ENCODE measurements at regions not wholly inside any gene's neighbourhood (a gene's known extent, or its start where the extent isn't known, plus 50 kb on each side); places are given as distances from the start of the nearest gene placed in this dataset.

DNA sequence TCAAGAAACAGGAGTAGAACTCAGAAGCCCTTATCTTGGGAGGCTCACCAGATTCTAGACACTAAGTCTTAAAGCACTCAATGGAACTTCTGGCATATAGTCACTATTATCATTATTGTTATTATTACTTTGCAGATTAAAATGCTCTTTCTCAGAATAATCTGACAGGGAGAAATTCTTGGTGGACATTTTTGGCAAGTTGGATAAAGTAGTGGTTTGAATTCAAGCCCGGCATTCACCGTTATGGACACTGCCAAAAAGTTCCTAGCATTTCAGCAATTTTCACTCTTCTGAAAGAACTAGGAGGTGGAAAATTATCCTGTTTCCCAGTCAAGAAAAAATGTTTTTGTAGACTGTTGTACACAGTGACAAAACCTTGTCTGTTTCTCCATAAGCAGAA, 179.6 kb upstream of the ISX start:
- no peak for TF ChIP-seq POLR2AphosphoS5 (IDR thresholded peaks at IDR 0.05)
- no peak for TF ChIP-seq POLR2A (IDR thresholded peaks at IDR 0.05; ENCODE audit: low read depth)
- TF ChIP-seq EP300 (IDR thresholded peaks at IDR 0.05) = no peak
- TF ChIP-seq, protein P1, sequence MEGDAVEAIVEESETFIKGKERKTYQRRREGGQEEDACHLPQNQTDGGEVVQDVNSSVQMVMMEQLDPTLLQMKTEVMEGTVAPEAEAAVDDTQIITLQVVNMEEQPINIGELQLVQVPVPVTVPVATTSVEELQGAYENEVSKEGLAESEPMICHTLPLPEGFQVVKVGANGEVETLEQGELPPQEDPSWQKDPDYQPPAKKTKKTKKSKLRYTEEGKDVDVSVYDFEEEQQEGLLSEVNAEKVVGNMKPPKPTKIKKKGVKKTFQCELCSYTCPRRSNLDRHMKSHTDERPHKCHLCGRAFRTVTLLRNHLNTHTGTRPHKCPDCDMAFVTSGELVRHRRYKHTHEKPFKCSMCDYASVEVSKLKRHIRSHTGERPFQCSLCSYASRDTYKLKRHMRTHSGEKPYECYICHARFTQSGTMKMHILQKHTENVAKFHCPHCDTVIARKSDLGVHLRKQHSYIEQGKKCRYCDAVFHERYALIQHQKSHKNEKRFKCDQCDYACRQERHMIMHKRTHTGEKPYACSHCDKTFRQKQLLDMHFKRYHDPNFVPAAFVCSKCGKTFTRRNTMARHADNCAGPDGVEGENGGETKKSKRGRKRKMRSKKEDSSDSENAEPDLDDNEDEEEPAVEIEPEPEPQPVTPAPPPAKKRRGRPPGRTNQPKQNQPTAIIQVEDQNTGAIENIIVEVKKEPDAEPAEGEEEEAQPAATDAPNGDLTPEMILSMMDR (IDR thresholded peaks at IDR 0.05) = no peak
- Histone ChIP-seq H3K4me3 (no peak overlapping the region), H3K36me3 (no peaks in the 10 kb centered on the region), H3K27me3 (peaks cover 0 to 7% (median 0%) of the 10 kb centered on the region in 4 donors), H3K4me1 (no peaks in the 10 kb centered on the region), H3K9me3 (peaks cover 0 to 17% (median 13%) of the 10 kb centered on the region in 4 donors), H3K27ac (replicated peaks in 1 of 4) (no peak overlapping the region)
- 51% methylated on average over 2 of the region's 2 CpGs for WGBS
- intact Hi-C loops (cut with DNase I) = no loop called here
- no peak for DNase-seq (ENCODE audit: extremely low spot score)

DNA sequence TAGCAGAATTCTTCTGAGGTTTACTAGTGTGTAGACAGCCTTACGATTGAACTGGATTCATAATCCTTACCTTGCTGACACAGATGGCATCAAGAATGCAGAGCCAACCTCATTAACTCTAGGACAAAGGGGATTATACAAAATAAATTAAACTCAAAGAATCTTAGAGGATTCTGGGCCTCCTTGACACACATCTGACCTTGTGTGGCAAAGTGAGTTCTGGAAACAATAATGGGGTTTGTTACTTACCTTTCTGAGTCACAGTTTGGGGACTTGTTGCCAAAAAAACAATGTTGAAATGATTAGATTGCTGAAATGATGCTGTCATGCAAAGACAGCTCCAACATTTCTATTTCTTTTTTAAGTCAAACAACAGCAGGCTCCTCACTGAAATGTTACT, 179.1 kb upstream of the ISX start:
- intact Hi-C loops (cut with DNase I) = no loop called here
- WGBS = 57% methylated on average over 1 of the region's 1 CpG
- no peak for DNase-seq (ENCODE audit: extremely low spot score)
- Histone ChIP-seq H3K27ac (replicated peaks in 1 of 4) (no peak overlapping the region), H3K27me3 (peaks cover 0 to 7% (median 0%) of the 10 kb centered on the region in 4 donors), H3K4me1 (no peaks in the 10 kb centered on the region), H3K36me3 (no peaks in the 10 kb centered on the region), H3K4me3 (no peak overlapping the region), H3K9me3 (peaks cover 0 to 17% (median 13%) of the 10 kb centered on the region in 4 donors)
- no peak for TF ChIP-seq POLR2AphosphoS5 (IDR thresholded peaks at IDR 0.05)
- TF ChIP-seq, protein P1 (IDR thresholded peaks at IDR 0.05) = no peak
- TF ChIP-seq EP300 (IDR thresholded peaks at IDR 0.05) = no peak
- no peak for TF ChIP-seq POLR2A (IDR thresholded peaks at IDR 0.05; ENCODE audit: low read depth)

DNA sequence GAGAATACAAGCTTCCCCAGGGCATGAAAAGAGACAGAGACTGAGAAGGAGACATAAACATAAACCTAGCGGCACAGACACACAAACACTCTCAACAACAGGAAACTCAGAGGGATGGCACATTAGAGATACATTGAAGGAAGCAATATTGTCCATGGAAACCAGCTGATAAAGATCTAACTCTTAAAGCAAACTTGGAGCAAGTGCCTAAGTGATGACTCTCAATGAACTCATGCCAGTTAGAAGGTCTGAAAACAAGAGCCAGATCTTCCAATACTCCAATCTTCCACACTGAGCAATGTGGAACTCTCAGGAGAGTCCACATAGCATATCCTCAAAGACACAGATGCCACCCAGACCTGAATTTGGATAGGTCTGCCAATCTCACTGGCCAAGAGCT, 168.8 kb upstream of the ISX start:
- Histone ChIP-seq H3K27ac (replicated peaks in 1 of 4) (no peak overlapping the region), H3K4me1 (no peaks in the 10 kb centered on the region), H3K36me3 (no peaks in the 10 kb centered on the region), H3K9me3 (no peaks in the 10 kb centered on the region), H3K4me3 (no peak overlapping the region), H3K27me3 (peaks cover 0 to 7% (median 0%) of the 10 kb centered on the region in 4 donors)
- TF ChIP-seq, protein P1 (IDR thresholded peaks at IDR 0.05) = no peak
- TF ChIP-seq POLR2AphosphoS5 (IDR thresholded peaks at IDR 0.05) = no peak
- 69% methylated on average over 1 of the region's 1 CpG for WGBS
- intact Hi-C loops (cut with DNase I) = no loop called here
- no peak for DNase-seq (ENCODE audit: extremely low spot score)

DNA sequence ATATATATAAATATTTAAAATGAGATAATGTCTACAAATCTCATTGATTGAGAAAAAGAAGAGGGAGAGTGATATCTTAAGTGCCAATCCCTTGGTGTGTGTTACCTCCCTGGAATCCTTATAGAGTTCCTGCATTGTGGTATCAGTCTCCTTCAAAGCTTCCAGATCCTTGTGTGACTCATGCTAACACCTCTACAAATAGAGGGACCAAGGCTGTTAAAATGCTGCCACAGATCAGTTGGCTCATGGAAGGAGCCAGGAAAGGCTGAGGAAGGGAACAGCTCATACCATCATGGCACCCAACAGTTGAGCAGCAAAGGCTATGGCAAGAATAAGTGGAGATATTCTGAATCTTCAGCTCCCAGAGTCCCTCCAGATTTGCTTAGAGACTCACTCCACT, 163.6 kb upstream of the ISX start:
- Histone ChIP-seq H3K9me3 (no peaks in the 10 kb centered on the region), H3K4me3 (no peak overlapping the region), H3K4me1 (no peaks in the 10 kb centered on the region), H3K27ac (replicated peaks in 1 of 4) (no peak overlapping the region), H3K27me3 (no peaks in the 10 kb centered on the region), H3K36me3 (no peaks in the 10 kb centered on the region)
- TF ChIP-seq POLR2AphosphoS5 (IDR thresholded peaks at IDR 0.05) (no peak), EP300 (IDR thresholded peaks at IDR 0.05) (no peak), POLR2A (IDR thresholded peaks at IDR 0.05; ENCODE audit: low read depth) (no peak)
- TF ChIP-seq, protein P1 (IDR thresholded peaks at IDR 0.05) = no peak
- DNase-seq (ENCODE audit: extremely low spot score) = no peak
- intact Hi-C loops (cut with DNase I) = no loop called here

DNA sequence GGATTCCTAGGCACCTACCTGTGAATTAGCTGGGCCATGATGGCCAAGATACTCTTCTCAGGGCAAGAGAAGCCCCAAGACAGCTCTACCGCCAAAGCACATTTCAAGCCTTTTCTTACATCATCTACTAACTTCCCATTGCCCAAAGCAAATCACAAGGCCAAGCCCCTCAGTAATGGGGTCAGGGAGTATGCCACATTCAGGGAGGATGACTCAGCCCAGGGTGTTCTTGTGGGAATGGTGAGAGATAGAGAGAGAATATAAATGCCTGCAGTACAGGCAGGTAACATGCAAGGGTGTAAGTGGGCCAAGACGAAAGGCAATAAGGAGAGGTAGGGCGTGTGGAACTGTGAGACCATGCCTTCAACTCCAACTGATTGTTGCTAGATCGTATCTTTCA, 162.5 kb upstream of the ISX start:
- TF ChIP-seq, protein P1 (IDR thresholded peaks at IDR 0.05) = no peak
- TF ChIP-seq POLR2A (IDR thresholded peaks at IDR 0.05; ENCODE audit: low read depth) (no peak), POLR2AphosphoS5 (IDR thresholded peaks at IDR 0.05) (no peak), EP300 (IDR thresholded peaks at IDR 0.05) (no peak)
- intact Hi-C loops (cut with DNase I) = no loop called here
- Histone ChIP-seq H3K4me3 (no peak overlapping the region), H3K27ac (replicated peaks in 1 of 4) (no peak overlapping the region), H3K9me3 (no peaks in the 10 kb centered on the region), H3K36me3 (no peaks in the 10 kb centered on the region), H3K4me1 (no peaks in the 10 kb centered on the region), H3K27me3 (no peaks in the 10 kb centered on the region)
- DNase-seq (ENCODE audit: extremely low spot score) = no peak
- 85% methylated on average over 4 of the region's 4 CpGs for WGBS
